T-helper 2 cell (primary cell): ENCODE measurements at regions not wholly inside any gene's neighbourhood (a gene's known extent, or its start where the extent isn't known, plus 50 kb on each side); places are given as distances from the start of the nearest gene placed in this dataset.

Experiments
- DNase-seq, 5 experiments: peaks; one replicate each; pipeline versions ENCODE4 v3.0.0 to v3.0.0-alpha.2; 2012 to 2022

DNA sequence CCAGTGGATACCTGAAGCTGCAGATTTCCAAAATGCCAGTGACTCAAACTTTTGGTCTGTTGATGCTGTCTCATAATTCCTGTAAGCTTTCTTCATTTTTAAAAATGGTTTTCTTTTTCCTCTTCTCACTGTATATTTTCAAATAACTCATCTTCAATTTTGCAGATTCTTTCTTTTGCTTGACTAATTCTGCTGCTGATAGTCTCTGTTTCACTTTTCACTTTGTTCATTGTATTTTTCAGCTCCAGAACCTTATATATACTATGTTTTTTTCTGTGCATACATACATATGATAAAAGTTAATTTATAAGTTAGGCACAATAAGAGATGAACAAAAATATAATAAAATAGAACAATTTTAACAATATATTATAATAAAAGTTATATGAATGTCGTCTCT lies 237.7 kb upstream of the GPRIN3 start:
- no peak for DNase-seq

DNA sequence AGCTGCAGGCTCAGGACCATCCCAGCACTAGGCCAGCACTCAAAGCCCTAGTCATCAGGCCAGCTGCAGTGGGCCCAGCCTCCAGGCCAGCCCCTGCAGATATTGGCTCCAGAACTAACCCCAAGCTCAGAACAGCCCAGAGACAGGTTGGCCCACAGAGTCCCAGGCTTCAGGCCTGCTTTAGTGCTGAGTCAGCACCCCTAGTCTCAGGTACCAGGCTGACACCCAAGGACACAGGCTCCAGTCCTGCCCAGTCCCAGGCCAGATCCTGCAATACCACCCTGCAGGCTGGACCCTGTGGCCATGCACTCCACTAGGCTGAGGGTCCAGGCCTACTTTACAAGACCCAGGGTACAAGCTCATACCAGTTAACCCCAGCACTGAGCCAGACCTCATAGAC lies 234.4 kb upstream of the GPRIN3 start:
- DNase-seq: no peak

GRCh38 chr4:89539797-89540711 lies 232.5 kb upstream of the GPRIN3 start:
- DNase-seq: peak in 1 of 5 experiments; percentile 6

DNA sequence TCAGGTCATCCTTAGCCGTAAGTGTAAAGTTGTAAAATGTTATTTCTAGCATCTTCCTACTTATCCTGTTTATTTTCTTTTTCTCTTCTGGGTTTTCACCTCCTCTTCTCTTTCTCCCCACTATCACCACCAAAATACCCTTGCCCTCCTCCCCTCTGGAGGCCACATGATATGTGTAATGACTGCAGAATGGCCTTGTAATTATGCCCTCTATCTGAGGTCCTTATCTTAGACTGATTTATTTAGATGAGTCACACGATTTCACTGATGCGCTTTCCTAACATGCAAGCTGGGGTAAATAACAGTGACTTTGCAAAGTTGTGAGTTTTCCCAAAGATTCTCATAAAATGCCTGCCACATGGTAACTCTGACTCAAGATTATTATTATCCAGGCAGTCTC lies 231.8 kb upstream of the GPRIN3 start:
- DNase-seq: peak in 1 of 5 experiments; percentile 37

- DNase-seq: no peak
Measured at GRCh38 chr4:89538886-89539285, 231.3 kb upstream of the GPRIN3 start.

- no peak for DNase-seq
Measured at GRCh38 chr4:89538171-89538570, 230.6 kb upstream of the GPRIN3 start.

GRCh38 chr4:89537281-89537680 lies 229.7 kb upstream of the GPRIN3 start:
- DNase-seq: no peak

GRCh38 chr4:89535251-89535650 lies 227.7 kb upstream of the GPRIN3 start:
- no peak for DNase-seq

GRCh38 chr4:89534356-89534755 lies 226.8 kb upstream of the GPRIN3 start:
- DNase-seq: no peak

GRCh38 chr4:89531932-89532640 lies 224.5 kb upstream of the GPRIN3 start:
- DNase-seq: no peak

GRCh38 chr4:89528526-89529133 lies 221.0 kb upstream of the GPRIN3 start:
- peak in 1 of 5 experiments; percentile 22 for DNase-seq

- no peak for DNase-seq
Measured at GRCh38 chr4:89521826-89522225, 214.2 kb upstream of the GPRIN3 start.

GRCh38 chr4:89519771-89520320 lies 212.2 kb upstream of the GPRIN3 start:
- no peak for DNase-seq

DNA sequence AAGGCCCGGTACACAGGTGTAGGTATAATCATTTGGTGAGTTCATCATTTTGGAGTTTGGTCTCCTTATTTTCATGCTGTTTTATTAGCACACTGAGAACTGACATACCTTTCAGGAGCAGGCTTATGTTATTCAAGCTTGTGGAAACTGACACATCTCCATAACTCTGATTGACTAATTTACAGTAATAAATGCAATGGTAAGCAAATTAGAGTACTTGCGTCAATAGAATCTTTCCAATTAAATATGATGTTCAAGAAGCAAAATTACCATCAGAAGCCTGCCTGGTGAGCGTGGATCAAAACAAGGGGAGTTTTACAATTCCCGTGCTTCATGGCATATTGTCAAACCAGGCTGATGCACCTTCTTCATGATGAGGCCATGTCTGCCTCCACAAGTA lies 210.7 kb upstream of the GPRIN3 start:
- DNase-seq: no peak

DNA sequence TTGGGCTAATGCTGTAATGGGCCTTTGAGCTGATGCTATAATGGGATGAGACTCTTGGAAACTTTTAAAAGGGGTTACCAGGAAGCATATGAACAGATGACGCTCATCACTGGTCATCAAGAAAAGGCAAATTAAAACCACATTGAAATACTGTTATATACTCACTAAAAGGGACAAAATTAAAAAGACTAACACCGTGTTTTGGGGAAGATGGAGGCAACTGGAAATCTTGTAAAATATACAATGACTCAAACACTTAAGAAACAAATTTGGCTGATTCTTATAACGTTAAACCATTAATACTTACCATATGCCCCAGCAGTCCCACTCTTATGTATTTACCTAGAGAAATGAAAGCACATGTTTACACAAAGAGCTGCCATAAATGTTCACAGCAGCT lies 207.2 kb upstream of the GPRIN3 start:
- no peak for DNase-seq

DNA sequence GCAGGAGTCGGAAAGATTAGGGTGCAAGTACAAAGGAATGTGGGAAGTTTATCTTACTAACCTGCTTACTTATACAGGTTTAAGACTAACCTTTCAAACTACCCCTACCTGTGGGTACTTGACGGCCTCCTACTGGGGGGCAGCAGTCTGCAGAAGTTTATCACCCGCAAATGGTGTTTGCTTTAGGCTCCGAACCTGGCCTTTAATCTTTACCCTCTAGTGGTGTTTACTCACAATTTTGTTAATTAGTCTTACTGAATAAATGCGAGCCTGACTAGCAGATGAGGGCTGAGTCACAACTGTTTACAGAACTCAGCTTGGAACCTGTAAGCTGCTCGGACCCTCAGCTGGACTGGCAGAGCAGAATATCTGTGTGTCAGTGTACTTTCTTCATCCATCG lies 204.2 kb upstream of the GPRIN3 start:
- DNase-seq: no peak

DNA sequence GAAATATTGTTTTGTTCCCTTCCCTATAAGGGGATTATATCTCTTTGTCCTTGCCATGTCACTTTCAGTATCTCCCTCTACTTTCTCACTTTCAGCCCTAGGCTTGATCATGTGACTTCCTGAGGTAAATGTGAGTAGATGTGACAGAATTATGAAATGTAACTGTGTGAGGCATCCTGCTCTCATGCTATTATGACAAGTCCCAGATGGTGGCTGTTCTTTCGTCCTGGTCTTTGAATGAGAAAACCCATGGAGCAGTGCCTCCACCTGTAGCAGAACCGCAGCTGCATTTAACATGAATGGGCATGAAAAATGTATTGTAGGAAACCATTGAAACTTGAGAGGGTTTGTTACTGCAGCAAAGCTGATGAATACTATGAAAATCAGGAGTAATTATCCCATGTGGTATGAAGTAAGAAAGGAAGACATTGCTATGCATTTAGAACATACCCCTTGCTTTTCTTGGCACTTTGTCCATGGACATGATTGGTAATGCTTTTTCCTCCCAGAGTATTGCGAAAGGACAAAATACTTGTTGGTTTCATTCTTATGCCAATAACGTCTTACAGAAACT lies 202.2 kb upstream of the GPRIN3 start:
- peak in 2 of 5 experiments; percentile 22 to 74 for DNase-seq

DNA sequence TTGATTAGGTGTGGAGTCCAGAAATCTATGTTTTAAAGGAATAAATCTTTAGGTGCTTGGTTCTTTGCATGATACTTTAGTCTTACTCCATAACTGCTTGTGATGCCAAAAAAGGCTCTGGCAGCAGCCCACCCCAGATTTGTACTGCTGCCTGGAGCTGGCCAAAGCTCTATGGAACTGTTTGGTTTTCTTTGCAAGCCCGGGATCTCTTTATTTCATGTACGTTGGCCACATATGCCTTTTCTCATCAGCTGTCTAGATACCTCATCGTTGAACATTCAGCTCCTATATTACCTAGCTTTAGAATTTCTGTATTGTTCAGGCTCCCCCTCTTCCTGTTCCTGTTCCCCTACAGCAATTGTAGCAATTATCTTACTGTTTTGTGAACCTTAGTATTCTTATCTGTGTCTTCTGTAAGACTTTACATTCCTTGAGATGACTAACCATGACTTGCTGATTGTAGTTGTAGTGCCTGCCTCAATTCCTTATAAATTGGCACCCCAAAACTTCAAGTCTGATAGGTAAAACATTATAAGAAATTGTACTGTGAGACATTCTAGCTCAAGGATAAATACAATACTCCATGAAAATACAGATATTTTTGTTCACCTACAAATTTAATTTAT lies 199.4 kb upstream of the GPRIN3 start:
- DNase-seq: no peak

GRCh38 chr4:89502581-89502980 lies 195.0 kb upstream of the GPRIN3 start:
- DNase-seq: no peak

DNA sequence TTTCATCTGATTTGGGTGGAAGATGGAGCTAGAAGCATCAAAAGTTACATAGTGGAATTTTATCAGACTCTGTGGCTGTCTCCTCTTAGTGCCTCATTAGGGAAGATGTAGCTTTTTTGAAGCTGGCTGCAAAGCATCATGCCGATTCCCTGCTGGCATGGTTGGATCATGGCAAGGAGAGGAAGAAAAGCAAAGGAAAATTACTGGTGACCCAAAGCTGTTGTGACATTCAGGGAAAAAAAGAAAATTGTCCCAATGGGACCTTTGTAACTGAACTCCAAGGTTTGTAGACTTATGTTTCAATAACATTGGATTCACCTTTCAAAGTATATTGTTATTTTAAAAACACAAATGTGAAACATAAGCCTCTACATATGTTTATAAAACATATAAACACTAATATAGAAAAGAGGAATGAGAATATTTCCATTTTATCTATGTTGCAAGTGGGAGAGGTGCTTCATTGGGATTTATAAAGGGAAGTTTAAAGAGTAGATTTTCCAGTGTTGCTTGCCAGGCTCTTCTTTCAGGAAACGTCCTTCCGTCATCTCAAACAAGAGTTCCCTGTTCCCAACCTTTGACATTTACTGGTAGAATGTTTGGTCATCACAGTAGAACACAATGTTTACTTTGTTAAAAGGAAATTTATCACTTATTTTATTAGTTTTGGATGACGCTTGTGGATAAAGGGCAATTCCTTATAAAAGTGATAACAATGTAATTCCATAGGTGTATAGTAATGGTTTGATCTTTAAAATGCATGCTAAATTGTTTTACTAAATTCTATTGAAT lies 190.1 kb upstream of the GPRIN3 start:
- no peak for DNase-seq

GRCh38 chr4:89496851-89497250 lies 189.3 kb upstream of the GPRIN3 start:
- no peak for DNase-seq

DNA sequence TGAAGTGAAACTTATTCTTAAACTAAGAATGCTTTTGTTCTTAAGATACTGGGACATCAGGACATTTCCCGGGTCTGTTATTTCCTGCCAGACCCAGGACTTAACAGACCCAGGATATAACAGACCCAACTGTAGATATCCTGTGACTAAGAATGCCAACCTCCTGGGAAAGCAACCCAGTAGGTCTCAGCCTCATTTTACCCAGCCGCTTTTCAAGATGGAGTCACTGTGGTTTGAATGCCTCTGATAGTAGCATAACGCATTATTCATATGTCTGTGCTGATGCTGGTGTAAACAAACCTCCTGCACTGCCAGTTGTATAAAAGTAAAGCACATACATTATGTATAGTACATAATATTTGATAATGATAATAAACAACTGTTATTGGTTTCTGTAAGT lies 185.8 kb upstream of the GPRIN3 start:
- DNase-seq: no peak
